GM18508 (cell line): ENCODE measurements at regions not wholly inside any gene's neighbourhood (a gene's known extent, or its start where the extent isn't known, plus 50 kb on each side); places are given as distances from the start of the nearest gene placed in this dataset.

Experiments
- ATAC-seq: cut with Tn5 transposase; IDR thresholded peaks from one replicate; pipeline ENCODE4 v1.9.1; 2021; ENCODE audit warnings: moderate number of reproducible peaks; ENCODE audit not compliant: insufficient read depth, unreplicated experiment

DNA sequence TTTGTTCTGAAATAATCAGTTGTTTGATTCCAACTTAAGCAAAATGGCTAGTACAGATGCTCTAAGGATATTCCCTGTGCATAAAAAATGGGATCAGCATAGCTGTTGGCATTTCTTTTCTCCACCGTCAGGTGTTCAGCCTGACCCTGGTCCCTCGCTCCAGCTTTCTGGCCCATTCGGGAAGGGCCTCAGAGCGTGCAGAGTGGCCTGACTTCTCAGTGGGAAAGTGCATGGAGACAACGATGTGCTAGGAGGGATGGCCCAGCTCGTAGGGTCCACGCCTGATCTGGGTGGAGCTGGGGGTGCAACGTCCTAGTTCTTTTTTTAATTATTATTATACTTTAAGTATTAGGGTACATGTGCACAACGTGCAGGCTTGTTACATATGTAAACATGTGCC, 319.1 kb upstream of the IRX4 start:
- no peak for ATAC-seq

GRCh38 chr5:2201421-2201820, 318.7 kb upstream of the IRX4 start:
- ATAC-seq: no peak

DNA sequence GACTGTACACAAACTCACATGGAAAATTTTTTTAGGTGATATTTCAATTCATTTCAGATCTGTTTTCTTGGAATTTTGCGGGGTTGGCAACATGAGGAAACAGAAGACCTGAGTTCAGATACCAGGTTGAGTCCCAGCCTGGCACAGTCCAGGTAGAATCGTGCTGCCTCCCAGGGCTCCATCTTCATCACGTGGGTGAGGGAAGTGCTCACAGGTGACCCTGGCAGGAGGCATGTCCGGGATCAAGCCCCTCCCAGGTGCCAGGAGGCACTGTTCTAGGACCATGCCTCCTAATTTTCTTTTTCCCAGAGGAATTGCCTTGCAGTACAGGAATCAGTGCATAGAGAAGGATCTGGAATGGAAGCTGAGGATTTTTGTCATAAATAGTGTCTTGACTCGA, 318.3 kb upstream of the IRX4 start:
- ATAC-seq: no peak

GRCh38 chr5:2200261-2200950, 317.7 kb upstream of the IRX4 start:
- no peak for ATAC-seq

DNA sequence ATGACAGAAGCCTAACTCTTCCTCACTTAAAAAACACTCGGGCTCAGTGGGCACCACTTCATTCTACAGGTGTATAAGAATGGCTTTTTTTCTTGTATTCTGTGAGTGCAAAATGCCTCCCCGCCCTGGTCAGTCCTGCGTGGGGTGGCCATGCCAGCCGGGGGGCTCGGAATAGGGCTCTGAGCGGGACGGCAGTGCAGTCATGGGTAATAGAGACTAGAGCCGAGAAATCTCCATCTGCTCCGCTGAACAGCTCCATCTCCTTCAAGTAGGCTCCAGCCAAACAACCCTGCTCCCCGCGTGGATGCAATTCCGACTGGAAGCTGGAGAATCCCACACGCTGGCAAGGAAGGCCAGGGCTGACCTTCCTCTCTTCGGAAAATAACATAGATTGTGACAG, 317.0 kb upstream of the IRX4 start:
- no peak for ATAC-seq

GRCh38 chr5:2196989-2197619, 314.4 kb upstream of the IRX4 start:
- ATAC-seq: no peak

DNA sequence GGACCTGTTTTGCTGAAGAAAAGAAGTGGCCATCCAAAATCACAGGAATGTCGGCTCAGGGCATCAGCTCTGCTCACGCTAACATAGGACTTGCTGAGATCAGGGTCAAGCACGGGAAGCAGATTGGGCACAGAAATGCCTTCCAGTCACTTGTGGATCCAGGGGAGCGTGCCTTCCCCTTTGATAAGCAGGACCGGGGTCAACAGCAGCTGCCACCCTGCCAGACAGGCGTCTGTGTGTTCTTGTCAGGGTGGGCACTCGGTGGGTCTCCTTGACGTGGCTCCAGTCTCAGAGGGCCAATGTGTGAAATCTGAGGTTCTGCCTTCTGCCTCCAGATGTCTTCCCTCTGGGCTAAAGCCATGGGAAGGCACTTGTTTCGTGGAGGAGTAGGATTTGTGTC, 313.7 kb upstream of the IRX4 start:
- ATAC-seq: no peak

GRCh38 chr5:2194949-2195348, 312.2 kb upstream of the IRX4 start:
- no peak for ATAC-seq

DNA sequence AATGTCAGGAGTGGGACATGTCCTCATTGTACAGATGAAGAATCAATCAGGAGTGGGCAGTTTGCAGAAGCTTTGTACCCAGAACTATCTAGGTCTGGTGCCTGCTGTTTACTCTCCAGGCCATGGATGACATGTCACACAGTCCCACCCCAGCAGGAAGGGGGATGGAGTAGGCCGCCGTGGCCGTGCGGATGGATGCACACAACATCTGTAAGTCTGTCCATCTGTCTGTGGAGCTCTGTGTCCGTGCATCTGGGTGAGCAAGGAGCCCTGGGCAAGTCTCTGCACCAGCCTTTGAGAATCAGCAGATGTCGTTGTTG, 311.5 kb upstream of the IRX4 start:
- no peak for ATAC-seq

DNA sequence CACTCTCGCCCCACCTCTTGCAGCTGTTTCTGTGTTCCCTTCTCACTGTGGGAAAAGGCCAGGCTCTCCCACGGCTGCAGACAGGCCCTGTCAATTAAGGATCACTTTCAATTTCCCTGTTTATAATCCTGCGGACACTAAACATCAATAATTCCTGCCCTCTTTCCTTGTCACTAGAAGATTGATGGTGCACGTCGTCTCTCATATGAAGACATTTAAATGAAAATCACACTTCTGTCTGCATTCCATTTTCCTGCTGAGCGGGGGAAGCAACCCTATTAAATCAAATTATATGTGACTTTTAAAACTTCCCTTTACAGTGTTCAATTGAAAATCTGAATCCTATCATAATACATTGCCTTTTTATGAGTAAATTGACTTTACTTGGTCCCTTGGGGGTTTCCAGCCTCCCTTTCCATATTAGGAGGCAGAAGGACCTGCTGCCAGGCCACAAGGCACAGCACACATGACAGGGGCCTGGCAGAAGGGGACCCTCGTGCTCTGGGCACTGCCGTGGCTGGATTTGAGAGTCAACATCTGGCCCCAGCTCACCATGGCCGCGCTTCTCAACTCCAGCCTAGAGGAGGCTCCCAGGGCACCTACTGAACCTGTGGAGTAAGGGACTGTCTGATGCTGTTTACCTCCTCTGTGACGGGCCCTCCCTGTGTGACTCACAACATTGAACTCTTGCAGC, 311.0 kb upstream of the IRX4 start:
- no peak for ATAC-seq

GRCh38 chr5:2193142-2193541, 310.4 kb upstream of the IRX4 start:
- ATAC-seq: no peak

DNA sequence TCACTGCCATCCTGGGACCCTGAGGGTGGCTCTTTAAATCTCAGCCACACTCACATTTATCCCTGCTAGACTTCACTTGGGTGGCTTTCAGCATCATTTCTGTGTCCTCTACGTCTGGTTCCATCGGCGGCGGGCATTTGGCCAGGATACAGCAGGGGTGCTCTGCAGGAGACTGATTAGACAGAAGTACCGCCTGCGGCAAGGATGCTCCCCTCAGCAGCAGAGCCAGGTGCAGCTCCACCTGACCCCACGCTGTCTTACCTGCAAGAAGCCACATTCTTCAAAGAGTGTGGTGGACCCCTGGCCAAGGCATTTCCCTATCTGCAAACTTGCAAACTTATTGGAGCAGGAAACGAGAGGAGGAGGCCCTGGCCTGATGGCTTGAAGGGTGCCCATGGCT, 309.8 kb upstream of the IRX4 start:
- ATAC-seq: no peak

- ATAC-seq: no peak
These were observed 309.2 kb upstream of the IRX4 start for GRCh38 chr5:2191972-2192371.

GRCh38 chr5:2190549-2190948, 307.8 kb upstream of the IRX4 start:
- ATAC-seq: no peak

DNA sequence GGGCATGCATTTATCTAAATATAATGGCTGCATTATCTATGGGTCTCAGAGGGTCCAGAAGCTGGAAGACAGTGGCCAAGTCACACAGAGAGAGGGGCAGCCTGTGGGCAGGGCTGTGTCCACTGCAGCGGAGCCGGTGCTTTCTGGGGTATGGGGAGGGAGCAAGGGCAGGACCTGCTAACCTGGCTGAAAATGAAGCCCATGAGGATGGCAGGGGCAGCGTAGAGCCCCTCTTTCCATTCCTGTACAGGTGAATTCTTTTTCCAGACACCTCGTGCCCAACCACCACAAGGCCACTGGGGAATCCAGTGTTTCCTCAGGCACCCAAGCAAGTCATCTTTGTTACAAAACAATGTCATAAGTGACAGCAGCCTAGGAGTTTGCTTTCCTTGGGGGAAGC, 305.9 kb upstream of the IRX4 start:
- no peak for ATAC-seq

DNA sequence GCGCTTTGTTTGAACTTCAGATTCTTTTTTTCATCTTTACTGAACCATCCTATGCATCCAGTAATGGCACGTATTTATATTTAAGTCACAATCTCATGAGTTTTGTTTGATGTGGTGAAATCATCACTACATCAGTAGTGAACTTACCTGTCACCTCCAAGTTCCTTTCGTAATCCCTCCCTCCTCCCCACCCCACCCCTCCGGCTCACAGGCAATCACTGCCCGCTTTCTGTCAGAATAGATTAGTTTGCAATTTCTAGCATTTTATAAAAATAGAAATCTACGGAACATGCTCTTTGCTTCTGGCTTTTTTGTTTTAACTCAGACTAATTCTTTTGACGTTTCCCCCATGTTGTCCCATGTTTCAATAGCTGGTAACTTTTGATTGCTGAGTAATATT, 305.4 kb upstream of the IRX4 start:
- ATAC-seq: no peak

GRCh38 chr5:2187687-2188086, 305.0 kb upstream of the IRX4 start:
- ATAC-seq: no peak

GRCh38 chr5:2187156-2187555, 304.4 kb upstream of the IRX4 start:
- ATAC-seq: no peak

- no peak for ATAC-seq
These were observed 303.8 kb upstream of the IRX4 start for GRCh38 chr5:2186472-2187015.

DNA sequence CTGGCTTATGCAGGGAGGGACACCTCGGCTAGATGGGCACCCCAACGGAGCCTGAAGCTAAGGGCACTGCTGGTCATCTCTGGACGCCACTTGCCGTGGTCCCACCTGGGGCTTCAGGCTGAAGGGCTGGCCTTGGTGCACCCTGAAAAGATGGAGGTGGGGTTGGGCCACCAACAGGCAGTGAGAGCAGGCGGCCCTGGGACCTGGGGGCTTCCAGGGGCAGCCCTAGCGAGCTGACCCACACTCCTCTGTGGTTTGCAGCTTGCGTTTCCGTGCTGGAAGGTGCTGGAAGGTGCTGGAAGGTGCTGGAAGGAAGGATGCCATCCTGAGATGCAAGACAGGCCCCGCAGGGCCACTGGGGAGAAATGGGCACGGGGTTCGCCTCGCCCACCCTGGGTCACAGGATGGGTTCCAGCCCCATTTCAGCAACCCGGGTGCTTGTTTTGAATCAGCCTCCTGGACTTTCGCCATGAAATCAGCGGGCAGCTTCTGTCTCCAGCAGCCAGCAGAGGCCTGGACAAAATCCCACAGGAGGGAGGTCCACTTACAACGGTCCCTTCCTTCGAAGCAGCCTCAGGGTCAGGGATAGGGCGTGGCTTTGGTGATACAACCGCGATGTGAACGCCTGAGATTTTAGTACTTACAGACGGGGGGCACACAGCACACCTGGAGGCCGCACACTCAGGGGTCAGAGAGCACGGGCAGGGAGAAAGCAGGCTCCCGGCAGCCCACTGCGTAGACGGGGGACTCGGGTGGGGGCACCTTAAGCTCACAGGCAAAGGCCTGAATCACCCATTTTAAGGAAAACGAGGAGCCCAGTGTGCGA, 303.1 kb upstream of the IRX4 start:
- no peak for ATAC-seq
